ENCODE measurements at regions not wholly inside any gene's neighbourhood (a gene's known extent, or its start where the extent isn't known, plus 50 kb on each side); places are given as distances from the start of the nearest gene placed in this dataset.

DNA sequence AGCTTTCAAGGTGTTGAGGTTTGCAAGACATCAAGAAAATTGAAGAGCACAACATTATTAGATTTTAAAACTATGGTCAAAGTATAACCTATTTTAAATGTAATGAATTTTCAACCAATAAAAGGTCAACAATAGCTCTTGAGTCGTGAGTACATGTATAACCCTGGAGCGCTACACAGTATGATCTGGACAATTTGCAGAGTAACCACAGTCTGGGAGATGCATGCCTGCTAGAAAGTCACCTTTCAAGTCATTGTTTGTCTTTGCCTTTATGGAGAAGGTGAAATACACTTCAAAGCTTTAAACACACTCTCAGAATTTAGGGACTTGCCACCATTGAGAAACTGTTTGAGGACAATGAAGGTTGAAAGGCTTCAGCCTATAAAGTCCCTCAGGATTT lies 112.6 kb upstream of the ALCAM start:
- intact Hi-C loops (cut with DNase I), result no loop called here
- 92 to 97% methylated on average over 2 of the region's 2 CpGs for WGBS, 2 donors
- no peak for ATAC-seq

DNA sequence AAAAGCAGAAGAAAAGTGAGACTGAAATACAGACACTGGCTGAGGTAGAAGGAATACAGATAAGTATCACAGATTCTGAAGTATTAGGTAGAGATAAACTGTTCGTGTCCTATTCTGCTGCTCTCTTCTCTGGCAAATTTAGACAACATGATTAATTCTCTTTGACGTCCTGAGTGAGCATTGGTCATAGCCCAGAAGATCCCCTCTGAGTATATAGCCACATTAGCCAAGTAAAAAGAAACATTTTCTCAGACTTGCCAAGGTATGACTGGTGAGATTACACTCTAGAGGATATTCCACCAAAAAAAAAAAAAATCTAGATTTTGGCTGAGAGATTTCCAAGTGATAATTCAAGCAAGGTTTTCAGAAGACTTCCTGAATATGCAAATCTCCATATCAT lies 111.4 kb upstream of the ALCAM start:
- WGBS, 2 donors, result 12 to 18% methylated on average over 2 of the region's 2 CpGs
- intact Hi-C loops (cut with DNase I), result no loop called here
- Histone ChIP-seq H3K4me3 (no peak overlapping the region), H3K4me1 (peaks cover 8% of the 10 kb centered on the region), H3K9me3 (no peaks in the 10 kb centered on the region), H3K27me3 (no peaks in the 10 kb centered on the region), H3K36me3 (replicated peaks in 1 of 2; ENCODE audit: insufficient read depth in 1 of 2, low read depth in 2 of 2) (no peaks in the 10 kb centered on the region), H3K27ac (no peak overlapping the region)
- TF ChIP-seq, protein P1, sequence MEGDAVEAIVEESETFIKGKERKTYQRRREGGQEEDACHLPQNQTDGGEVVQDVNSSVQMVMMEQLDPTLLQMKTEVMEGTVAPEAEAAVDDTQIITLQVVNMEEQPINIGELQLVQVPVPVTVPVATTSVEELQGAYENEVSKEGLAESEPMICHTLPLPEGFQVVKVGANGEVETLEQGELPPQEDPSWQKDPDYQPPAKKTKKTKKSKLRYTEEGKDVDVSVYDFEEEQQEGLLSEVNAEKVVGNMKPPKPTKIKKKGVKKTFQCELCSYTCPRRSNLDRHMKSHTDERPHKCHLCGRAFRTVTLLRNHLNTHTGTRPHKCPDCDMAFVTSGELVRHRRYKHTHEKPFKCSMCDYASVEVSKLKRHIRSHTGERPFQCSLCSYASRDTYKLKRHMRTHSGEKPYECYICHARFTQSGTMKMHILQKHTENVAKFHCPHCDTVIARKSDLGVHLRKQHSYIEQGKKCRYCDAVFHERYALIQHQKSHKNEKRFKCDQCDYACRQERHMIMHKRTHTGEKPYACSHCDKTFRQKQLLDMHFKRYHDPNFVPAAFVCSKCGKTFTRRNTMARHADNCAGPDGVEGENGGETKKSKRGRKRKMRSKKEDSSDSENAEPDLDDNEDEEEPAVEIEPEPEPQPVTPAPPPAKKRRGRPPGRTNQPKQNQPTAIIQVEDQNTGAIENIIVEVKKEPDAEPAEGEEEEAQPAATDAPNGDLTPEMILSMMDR (IDR thresholded peaks at IDR 0.05), result no peak
- DNase-seq (no peak), ATAC-seq (no peak)

More for the DNA sequence above, 112.6 kb upstream of the ALCAM start:
- DNase-seq, result no peak
- Histone ChIP-seq H3K27ac (no peak overlapping the region), H3K27me3 (no peaks in the 10 kb centered on the region), H3K36me3 (replicated peaks in 1 of 2; ENCODE audit: insufficient read depth in 1 of 2, low read depth in 2 of 2) (no peaks in the 10 kb centered on the region), H3K4me3 (no peak overlapping the region), H3K9me3 (no peaks in the 10 kb centered on the region), H3K4me1 (peaks cover 8% of the 10 kb centered on the region)
- TF ChIP-seq, protein P1 (IDR thresholded peaks at IDR 0.05), result no peak
- TF ChIP-seq POLR2A (IDR thresholded peaks at IDR 0.05), result no peak

DNA sequence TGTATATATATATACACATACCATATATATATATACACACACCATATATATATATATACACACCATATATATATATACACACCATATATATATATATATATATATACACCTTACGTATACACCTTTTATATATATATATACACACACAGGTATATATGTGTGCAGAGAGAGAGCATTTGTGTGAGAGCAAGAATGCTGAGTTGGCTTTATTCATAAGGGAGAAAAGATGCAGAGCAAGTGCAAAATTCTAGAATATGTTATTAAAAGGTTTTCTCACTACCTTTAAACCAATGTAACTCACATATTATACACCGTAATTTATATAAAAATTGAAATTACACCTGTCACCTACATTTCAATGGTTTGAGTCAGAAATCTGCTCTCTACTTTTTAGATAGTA lies 107.2 kb upstream of the ALCAM start:
- no peaks in the 10 kb centered on the region for H3K27me3 ChIP-seq
- TF ChIP-seq POLR2A (IDR thresholded peaks at IDR 0.05), result no peak
- TF ChIP-seq, protein P1 (IDR thresholded peaks at IDR 0.05), result no peak
- DNase-seq (no peak), ATAC-seq (no peak)
- no peaks in the 10 kb centered on the region for H3K9me3 ChIP-seq
- WGBS, 2 donors, result 46 to 60% methylated on average over 2 of the region's 2 CpGs
- H3K27ac ChIP-seq, result no peak overlapping the region
- H3K36me3 ChIP-seq (replicated peaks in 1 of 2; ENCODE audit: insufficient read depth in 1 of 2, low read depth in 2 of 2), result no peaks in the 10 kb centered on the region
- intact Hi-C loops (cut with DNase I), result no loop called here
- H3K4me3 ChIP-seq, result no peak overlapping the region
- H3K4me1 ChIP-seq, result no peaks in the 10 kb centered on the region

DNA sequence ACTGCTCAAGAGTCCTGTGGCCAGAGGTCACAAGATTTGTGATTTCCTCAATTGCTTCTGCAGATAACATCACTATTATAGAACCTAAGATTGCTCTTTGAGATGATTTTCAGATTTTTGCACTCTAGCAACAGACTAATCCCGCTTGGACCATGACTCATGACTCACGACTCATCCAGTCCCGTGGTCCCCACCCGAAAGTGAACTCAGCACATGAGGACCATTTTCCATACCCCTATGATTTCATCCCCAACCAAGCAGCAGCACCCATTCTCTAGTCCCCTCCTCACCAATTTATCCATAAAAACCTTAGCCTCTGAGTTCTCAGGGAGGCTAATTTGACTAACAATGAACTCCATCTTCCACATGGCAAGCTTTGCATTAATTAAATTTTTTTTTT lies 106.3 kb upstream of the ALCAM start:
- no peak for ATAC-seq
- no peak for DNase-seq
- H3K4me1 ChIP-seq, result no peaks in the 10 kb centered on the region
- H3K27me3 ChIP-seq, result no peaks in the 10 kb centered on the region
- no peaks in the 10 kb centered on the region for H3K9me3 ChIP-seq
- no peak overlapping the region for H3K27ac ChIP-seq
- TF ChIP-seq, protein P1 (IDR thresholded peaks at IDR 0.05), result no peak
- no peak for TF ChIP-seq POLR2A (IDR thresholded peaks at IDR 0.05)
- intact Hi-C loops (cut with DNase I), result no loop called here
- H3K4me3 ChIP-seq, result no peak overlapping the region
- 87 to 92% methylated on average over 4 of the region's 4 CpGs for WGBS, 2 donors
- H3K36me3 ChIP-seq (replicated peaks in 1 of 2; ENCODE audit: insufficient read depth in 1 of 2, low read depth in 2 of 2), result no peaks in the 10 kb centered on the region

DNA sequence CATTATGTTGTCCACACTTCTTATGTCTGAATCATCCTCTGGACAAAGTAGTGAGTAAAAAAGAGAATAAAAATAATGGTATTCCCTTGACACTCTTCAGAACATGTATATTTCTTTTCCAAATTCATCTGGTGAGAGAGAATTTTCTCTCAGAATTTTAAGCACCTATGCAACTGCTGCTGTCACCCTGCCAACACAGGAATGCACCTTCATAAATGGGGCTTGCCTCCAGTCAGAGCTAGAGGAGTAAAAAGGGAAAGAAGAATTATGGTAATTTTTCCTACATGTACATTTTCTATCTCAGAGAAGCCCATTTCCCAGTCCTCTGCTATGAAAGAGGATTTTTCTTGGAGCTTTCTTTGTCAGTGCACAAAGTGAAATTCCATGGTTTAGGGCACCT lies 92.2 kb upstream of the ALCAM start:
- H3K27me3 ChIP-seq, result no peaks in the 10 kb centered on the region
- no peak for ATAC-seq
- TF ChIP-seq, protein P1 (IDR thresholded peaks at IDR 0.05), result no peak
- no peak for TF ChIP-seq POLR2A (IDR thresholded peaks at IDR 0.05)
- no peaks in the 10 kb centered on the region for H3K4me1 ChIP-seq
- intact Hi-C loops (cut with DNase I), result no loop called here
- no peaks in the 10 kb centered on the region for H3K9me3 ChIP-seq
- DNase-seq, result peak in 1 of 4 donors; percentile 6
- H3K4me3 ChIP-seq, result no peak overlapping the region
- H3K36me3 ChIP-seq (replicated peaks in 1 of 2; ENCODE audit: insufficient read depth in 1 of 2, low read depth in 2 of 2), result no peaks in the 10 kb centered on the region
- H3K27ac ChIP-seq, result no peak overlapping the region

Measured in body of pancreas (tissue), 4 donors.